ENCODE measurements at regions not wholly inside any gene's neighbourhood (a gene's known extent, or its start where the extent isn't known, plus 50 kb on each side); places are given as distances from the start of the nearest gene placed in this dataset.

DNA sequence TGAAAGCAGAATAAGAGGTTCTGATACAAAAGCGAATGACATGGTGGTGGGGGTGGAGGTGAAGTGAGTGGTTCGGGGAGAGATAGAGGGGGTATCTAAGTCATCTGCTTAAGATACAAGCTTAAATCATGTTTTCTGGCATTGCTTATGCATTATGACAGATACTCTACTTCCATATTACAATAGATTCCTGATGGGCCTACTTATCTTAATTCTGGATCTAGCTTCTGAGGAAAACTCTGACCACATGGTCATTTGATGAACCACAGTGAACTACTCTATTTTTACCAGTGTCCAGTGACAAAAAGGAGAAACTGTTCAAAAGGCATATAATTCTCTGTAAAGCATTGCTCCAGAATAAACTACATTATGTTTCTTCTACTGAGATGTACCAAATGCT is 673.7 kb upstream of the CCDC54 start:
- no peaks in the 10 kb centered on the region for H3K27me3 ChIP-seq (ENCODE audit: insufficient read depth)
- Mint-ChIP-seq H3K27ac (no peak overlapping the region), H3K36me3 (ENCODE audit: low read depth) (no peaks in the 10 kb centered on the region), H3K4me3 (no peak overlapping the region), H3K4me1 (peaks cover 12% of the 10 kb centered on the region; the same call in 2 of the 3 replicates), H3K9me3 (no peaks in the 10 kb centered on the region), H3K27me3 (ENCODE audit: insufficient read depth, low read depth, poor library complexity) (no peaks in the 10 kb centered on the region)
- TF ChIP-seq, protein P1, sequence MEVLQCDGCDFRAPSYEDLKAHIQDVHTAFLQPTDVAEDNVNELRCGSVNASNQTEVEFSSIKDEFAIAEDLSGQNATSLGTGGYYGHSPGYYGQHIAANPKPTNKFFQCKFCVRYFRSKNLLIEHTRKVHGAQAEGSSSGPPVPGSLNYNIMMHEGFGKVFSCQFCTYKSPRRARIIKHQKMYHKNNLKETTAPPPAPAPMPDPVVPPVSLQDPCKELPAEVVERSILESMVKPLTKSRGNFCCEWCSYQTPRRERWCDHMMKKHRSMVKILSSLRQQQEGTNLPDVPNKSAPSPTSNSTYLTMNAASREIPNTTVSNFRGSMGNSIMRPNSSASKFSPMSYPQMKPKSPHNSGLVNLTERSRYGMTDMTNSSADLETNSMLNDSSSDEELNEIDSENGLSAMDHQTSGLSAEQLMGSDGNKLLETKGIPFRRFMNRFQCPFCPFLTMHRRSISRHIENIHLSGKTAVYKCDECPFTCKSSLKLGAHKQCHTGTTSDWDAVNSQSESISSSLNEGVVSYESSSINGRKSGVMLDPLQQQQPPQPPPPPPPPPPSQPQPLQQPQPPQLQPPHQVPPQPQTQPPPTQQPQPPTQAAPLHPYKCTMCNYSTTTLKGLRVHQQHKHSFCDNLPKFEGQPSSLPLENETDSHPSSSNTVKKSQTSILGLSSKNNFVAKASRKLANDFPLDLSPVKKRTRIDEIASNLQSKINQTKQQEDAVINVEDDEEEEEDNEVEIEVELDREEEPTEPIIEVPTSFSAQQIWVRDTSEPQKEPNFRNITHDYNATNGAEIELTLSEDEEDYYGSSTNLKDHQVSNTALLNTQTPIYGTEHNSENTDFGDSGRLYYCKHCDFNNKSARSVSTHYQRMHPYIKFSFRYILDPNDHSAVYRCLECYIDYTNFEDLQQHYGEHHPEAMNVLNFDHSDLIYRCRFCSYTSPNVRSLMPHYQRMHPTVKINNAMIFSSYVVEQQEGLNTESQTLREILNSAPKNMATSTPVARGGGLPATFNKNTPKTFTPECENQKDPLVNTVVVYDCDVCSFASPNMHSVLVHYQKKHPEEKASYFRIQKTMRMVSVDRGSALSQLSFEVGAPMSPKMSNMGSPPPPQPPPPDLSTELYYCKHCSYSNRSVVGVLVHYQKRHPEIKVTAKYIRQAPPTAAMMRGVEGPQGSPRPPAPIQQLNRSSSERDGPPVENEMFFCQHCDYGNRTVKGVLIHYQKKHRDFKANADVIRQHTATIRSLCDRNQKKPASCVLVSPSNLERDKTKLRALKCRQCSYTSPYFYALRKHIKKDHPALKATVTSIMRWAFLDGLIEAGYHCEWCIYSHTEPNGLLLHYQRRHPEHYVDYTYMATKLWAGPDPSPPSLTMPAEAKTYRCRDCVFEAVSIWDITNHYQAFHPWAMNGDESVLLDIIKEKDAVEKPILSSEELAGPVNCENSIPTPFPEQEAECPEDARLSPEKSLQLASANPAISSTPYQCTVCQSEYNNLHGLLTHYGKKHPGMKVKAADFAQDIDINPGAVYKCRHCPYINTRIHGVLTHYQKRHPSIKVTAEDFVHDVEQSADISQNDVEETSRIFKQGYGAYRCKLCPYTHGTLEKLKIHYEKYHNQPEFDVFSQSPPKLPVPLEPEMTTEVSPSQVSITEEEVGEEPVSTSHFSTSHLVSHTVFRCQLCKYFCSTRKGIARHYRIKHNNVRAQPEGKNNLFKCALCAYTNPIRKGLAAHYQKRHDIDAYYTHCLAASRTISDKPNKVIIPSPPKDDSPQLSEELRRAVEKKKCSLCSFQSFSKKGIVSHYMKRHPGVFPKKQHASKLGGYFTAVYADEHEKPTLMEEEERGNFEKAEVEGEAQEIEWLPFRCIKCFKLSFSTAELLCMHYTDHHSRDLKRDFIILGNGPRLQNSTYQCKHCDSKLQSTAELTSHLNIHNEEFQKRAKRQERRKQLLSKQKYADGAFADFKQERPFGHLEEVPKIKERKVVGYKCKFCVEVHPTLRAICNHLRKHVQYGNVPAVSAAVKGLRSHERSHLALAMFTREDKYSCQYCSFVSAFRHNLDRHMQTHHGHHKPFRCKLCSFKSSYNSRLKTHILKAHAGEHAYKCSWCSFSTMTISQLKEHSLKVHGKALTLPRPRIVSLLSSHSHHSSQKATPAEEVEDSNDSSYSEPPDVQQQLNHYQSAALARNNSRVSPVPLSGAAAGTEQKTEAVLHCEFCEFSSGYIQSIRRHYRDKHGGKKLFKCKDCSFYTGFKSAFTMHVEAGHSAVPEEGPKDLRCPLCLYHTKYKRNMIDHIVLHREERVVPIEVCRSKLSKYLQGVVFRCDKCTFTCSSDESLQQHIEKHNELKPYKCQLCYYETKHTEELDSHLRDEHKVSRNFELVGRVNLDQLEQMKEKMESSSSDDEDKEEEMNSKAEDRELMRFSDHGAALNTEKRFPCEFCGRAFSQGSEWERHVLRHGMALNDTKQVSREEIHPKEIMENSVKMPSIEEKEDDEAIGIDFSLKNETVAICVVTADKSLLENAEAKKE (CRISPR knock-in tag; IDR thresholded peaks at IDR 0.05), result no peak
- TF ChIP-seq CREB1 (CRISPR knock-in tag; IDR thresholded peaks at IDR 0.05; ENCODE audit: low read depth) (no peak), STAT1 (IDR thresholded peaks at IDR 0.05; ENCODE audit: unreplicated experiment) (no peak), JUNB (IDR thresholded peaks at IDR 0.05; ENCODE audit: unreplicated experiment) (no peak), EZH2 (IDR thresholded peaks at IDR 0.05; ENCODE audit: low read depth, unreplicated experiment) (no peak), POLR2AphosphoS5 (IDR thresholded peaks at IDR 0.05; ENCODE audit: low read depth) (no peak), ZNF114 (CRISPR knock-in tag; IDR thresholded peaks at IDR 0.05) (no peak), ZNF331 (CRISPR knock-in tag; IDR thresholded peaks at IDR 0.05; ENCODE audit: low read depth) (no peak), NANOG (IDR thresholded peaks at IDR 0.05; ENCODE audit: borderline replicate concordance) (no peak), EZH2phosphoT487 (IDR thresholded peaks at IDR 0.05; ENCODE audit: unreplicated experiment) (no peak)
- TF ChIP-seq, protein P2, sequence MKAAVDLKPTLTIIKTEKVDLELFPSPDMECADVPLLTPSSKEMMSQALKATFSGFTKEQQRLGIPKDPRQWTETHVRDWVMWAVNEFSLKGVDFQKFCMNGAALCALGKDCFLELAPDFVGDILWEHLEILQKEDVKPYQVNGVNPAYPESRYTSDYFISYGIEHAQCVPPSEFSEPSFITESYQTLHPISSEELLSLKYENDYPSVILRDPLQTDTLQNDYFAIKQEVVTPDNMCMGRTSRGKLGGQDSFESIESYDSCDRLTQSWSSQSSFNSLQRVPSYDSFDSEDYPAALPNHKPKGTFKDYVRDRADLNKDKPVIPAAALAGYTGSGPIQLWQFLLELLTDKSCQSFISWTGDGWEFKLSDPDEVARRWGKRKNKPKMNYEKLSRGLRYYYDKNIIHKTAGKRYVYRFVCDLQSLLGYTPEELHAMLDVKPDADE (IDR thresholded peaks at IDR 0.05), result no peak
- TF ChIP-seq, protein P3, sequence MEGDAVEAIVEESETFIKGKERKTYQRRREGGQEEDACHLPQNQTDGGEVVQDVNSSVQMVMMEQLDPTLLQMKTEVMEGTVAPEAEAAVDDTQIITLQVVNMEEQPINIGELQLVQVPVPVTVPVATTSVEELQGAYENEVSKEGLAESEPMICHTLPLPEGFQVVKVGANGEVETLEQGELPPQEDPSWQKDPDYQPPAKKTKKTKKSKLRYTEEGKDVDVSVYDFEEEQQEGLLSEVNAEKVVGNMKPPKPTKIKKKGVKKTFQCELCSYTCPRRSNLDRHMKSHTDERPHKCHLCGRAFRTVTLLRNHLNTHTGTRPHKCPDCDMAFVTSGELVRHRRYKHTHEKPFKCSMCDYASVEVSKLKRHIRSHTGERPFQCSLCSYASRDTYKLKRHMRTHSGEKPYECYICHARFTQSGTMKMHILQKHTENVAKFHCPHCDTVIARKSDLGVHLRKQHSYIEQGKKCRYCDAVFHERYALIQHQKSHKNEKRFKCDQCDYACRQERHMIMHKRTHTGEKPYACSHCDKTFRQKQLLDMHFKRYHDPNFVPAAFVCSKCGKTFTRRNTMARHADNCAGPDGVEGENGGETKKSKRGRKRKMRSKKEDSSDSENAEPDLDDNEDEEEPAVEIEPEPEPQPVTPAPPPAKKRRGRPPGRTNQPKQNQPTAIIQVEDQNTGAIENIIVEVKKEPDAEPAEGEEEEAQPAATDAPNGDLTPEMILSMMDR (conservative IDR thresholded peaks at IDR 0.05; ENCODE audit: low read depth in 2 of 2), result no peak
- TF ChIP-seq, protein P4, sequence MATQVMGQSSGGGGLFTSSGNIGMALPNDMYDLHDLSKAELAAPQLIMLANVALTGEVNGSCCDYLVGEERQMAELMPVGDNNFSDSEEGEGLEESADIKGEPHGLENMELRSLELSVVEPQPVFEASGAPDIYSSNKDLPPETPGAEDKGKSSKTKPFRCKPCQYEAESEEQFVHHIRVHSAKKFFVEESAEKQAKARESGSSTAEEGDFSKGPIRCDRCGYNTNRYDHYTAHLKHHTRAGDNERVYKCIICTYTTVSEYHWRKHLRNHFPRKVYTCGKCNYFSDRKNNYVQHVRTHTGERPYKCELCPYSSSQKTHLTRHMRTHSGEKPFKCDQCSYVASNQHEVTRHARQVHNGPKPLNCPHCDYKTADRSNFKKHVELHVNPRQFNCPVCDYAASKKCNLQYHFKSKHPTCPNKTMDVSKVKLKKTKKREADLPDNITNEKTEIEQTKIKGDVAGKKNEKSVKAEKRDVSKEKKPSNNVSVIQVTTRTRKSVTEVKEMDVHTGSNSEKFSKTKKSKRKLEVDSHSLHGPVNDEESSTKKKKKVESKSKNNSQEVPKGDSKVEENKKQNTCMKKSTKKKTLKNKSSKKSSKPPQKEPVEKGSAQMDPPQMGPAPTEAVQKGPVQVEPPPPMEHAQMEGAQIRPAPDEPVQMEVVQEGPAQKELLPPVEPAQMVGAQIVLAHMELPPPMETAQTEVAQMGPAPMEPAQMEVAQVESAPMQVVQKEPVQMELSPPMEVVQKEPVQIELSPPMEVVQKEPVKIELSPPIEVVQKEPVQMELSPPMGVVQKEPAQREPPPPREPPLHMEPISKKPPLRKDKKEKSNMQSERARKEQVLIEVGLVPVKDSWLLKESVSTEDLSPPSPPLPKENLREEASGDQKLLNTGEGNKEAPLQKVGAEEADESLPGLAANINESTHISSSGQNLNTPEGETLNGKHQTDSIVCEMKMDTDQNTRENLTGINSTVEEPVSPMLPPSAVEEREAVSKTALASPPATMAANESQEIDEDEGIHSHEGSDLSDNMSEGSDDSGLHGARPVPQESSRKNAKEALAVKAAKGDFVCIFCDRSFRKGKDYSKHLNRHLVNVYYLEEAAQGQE (IDR thresholded peaks at IDR 0.05; ENCODE audit: unreplicated experiment), result no peak
- H3F3A ChIP-seq (replicated peaks; ENCODE audit: low read depth), result no peaks in the 10 kb centered on the region
- no peak overlapping the region for H3K4me3 ChIP-seq
- no peak overlapping the region for H3K27ac ChIP-seq (ENCODE audit: low read depth)
- H3K4me2 ChIP-seq, result no peak overlapping the region
- ATAC-seq, result no peak
- H3K9me2 ChIP-seq (ENCODE audit: insufficient read depth), result peaks cover 4% of the 10 kb centered on the region; the same call in 1 of the 2 replicates
- H3K4me1 ChIP-seq (ENCODE audit: insufficient read depth), result peaks cover 9% of the 10 kb centered on the region; the same call in 1 of the 2 replicates
- no peaks in the 10 kb centered on the region for H3K79me2 ChIP-seq (replicated peaks; ENCODE audit: insufficient read depth)
- H3K36me3 ChIP-seq (ENCODE audit: insufficient read depth), result no peaks in the 10 kb centered on the region
- H4K20me1 ChIP-seq (replicated peaks; ENCODE audit: insufficient read depth), result no peaks in the 10 kb centered on the region
- no peak for DNase-seq (ENCODE audit: low spot score)
- H2AFZ ChIP-seq, result no peak overlapping the region

Measured in GM23338 (cell line).